Ovary (tissue), 7 donors: ENCODE measurements at regions not wholly inside any gene's neighbourhood (a gene's known extent, or its start where the extent isn't known, plus 50 kb on each side); places are given as distances from the start of the nearest gene placed in this dataset.

Source experiments
- DNase-seq, 5 donors: peaks; one replicate each; pipeline ENCODE4 v3.0.0-alpha.2; 2019 to 2020
- H3K27ac ChIP-seq, 2 donors: fragments of 200-600 bp; one replicate each; pipeline versions ENCODE4 v1.5.1 to v1.8.0; 2019 to 2022
- H3K27me3 ChIP-seq: fragments of 200-600 bp; one replicate; pipeline ENCODE4 v1.8.0; 2022
- H3K36me3 ChIP-seq: fragments of 200-600 bp; sonication (generic); one replicate; pipeline ENCODE4 v1.5.1; 2019
- H3K4me1 ChIP-seq: one replicate; pipeline ENCODE4 v1.8.1; 2013; ENCODE audit warnings: mild to moderate bottlenecking, moderate library complexity; ENCODE audit not compliant: insufficient read depth
- H3K4me3 ChIP-seq: fragments of 200-600 bp; sonication (generic); one replicate; pipeline ENCODE4 v1.5.1; 2017
- H3K9me3 ChIP-seq, 2 donors: fragments of 200-600 bp in 1 of 2; sonication (generic) in 1 of 2; one replicate each; pipeline versions ENCODE4 v1.5.1 to v1.8.1; 2013 to 2019; ENCODE audit warnings: mild to moderate bottlenecking in 1 of 2, moderate library complexity in 1 of 2
- CTCF ChIP-seq, 3 donors: fragments of 450-650 bp in 2 of 3; fragments of 200-600 bp in 1 of 3; IDR thresholded peaks; one replicate each; pipeline versions ENCODE4 v1.5.1 to v1.8.0; 2016 to 2022; ENCODE audit warnings: antibody characterized with exemption in 3 of 3, mild to moderate bottlenecking in 1 of 3
- EP300 ChIP-seq: sonication (generic); formaldehyde crosslinking; IDR thresholded peaks from one replicate; pipeline ENCODE4 v1.6.1; 2017; ENCODE audit warnings: antibody characterized with exemption
- POLR2A ChIP-seq: fragments of 450-650 bp; IDR thresholded peaks from one replicate; pipeline ENCODE4 v1.6.1; 2017; ENCODE audit warnings: antibody characterized with exemption, mild to moderate bottlenecking, moderate library complexity
- WGBS, 3 donors: extraction: QIAGEN DNeasy Blood & Tissue Kit in 1 of 3; methylation state at CpG; one replicate each; pipeline versions ENCODE4 v1.1.5 to v1.1.7; 2013 to 2017; 5-methylcytosine and 5-hydroxymethylcytosine counted together
- intact Hi-C, 4 donors: fragments of 100-400 bp; cut with DNase I; formaldehyde crosslinking; loops; one replicate each; pipeline versions ENCODE4 v1.11.0 to v1.15.1; 2022 to 2023
- donor health status: DM: no; HTN: no; CAD: no; lungs with moderate emphysema.
- donor health status: DM: no; HTN: no; CAD: no.
- donor health status: Bipolar disorder and iron deficiency.
- donor health status: DM: no; HTN: no; CAD: no.
- donor health status: DM: yes; HTN: yes; CAD: no.

GRCh38 chr20:48352042-48352441 is 475.8 kb downstream of the PREX1 start:
- Histone ChIP-seq H3K9me3 (no peaks in the 10 kb centered on the region), H3K4me3 (no peak overlapping the region), H3K4me1 (no peaks in the 10 kb centered on the region), H3K27ac (no peak overlapping the region), H3K27me3 (no peaks in the 10 kb centered on the region), H3K36me3 (no peaks in the 10 kb centered on the region)
- WGBS, 3 donors = 70 to 75% (median 72%) methylated on average over 2 of the region's 2 CpGs
- no peak for DNase-seq
- intact Hi-C loops = no loop called here
- TF ChIP-seq CTCF (IDR thresholded peaks at IDR 0.05) (no peak), EP300 (no peak)

- no peaks in the 10 kb centered on the region for H3K4me1 ChIP-seq
- H3K27ac ChIP-seq = no peak overlapping the region
- intact Hi-C loops = no loop called here
- H3K27me3 ChIP-seq = no peaks in the 10 kb centered on the region
- TF ChIP-seq EP300 = no peak
- TF ChIP-seq CTCF (IDR thresholded peaks at IDR 0.05) = no peak
- no peak for TF ChIP-seq POLR2A
- WGBS, 3 donors = 82 to 93% (median 93%) methylated on average over 5 of the region's 5 CpGs
- no peak for DNase-seq
- no peaks in the 10 kb centered on the region for H3K9me3 ChIP-seq
- no peaks in the 10 kb centered on the region for H3K36me3 ChIP-seq
- H3K4me3 ChIP-seq = no peak overlapping the region
Measured at GRCh38 chr20:48350313-48350988, 477.3 kb downstream of the PREX1 start.

- Histone ChIP-seq H3K36me3 (no peaks in the 10 kb centered on the region), H3K27me3 (no peaks in the 10 kb centered on the region), H3K9me3 (no peaks in the 10 kb centered on the region), H3K27ac (no peak overlapping the region), H3K4me3 (no peak overlapping the region), H3K4me1 (no peaks in the 10 kb centered on the region)
- 41 to 70% (median 46%) methylated on average over 4 of the region's 4 CpGs for whole genome bisulfite sequencing, 3 donors
- DNase-seq = no peak
- intact Hi-C loops = no loop called here
- TF ChIP-seq EP300 (no peak), POLR2A (no peak), CTCF (IDR thresholded peaks at IDR 0.05) (no peak)
Measured at GRCh38 chr20:48349656-48350055, 478.1 kb downstream of the PREX1 start.

- DNase-seq = no peak
- 59 to 79% (median 60%) methylated on average over 3 of the region's 3 CpGs for WGBS, 3 donors
- TF ChIP-seq CTCF (IDR thresholded peaks at IDR 0.05) (no peak), EP300 (no peak), POLR2A (no peak)
- intact Hi-C loops = no loop called here
- Histone ChIP-seq H3K27me3 (no peaks in the 10 kb centered on the region), H3K4me1 (no peaks in the 10 kb centered on the region), H3K36me3 (no peaks in the 10 kb centered on the region), H3K27ac (no peak overlapping the region), H3K9me3 (no peaks in the 10 kb centered on the region), H3K4me3 (no peak overlapping the region)
Measured at GRCh38 chr20:48348022-48348421, 479.8 kb downstream of the PREX1 start.
